GM23248 (cell line): ENCODE measurements at regions not wholly inside any gene's neighbourhood (a gene's known extent, or its start where the extent isn't known, plus 50 kb on each side); places are given as distances from the start of the nearest gene placed in this dataset.

Experiments used
- DNase-seq: peaks from one replicate; pipeline ENCODE4 v3.0.0-alpha.2; 2015
- H2AFZ ChIP-seq: fragments of 200-600 bp; sonication (generic); 2 replicates; pipeline ENCODE4 v1.6.1; 2016; ENCODE audit warnings: antibody characterized with exemption
- H3F3A ChIP-seq: fragments of 200-600 bp; sonication (generic); 2 replicates; pipeline ENCODE4 v1.6.1; 2016; ENCODE audit warnings: mild to moderate bottlenecking, antibody characterized with exemption, mixed run types; ENCODE audit not compliant: insufficient read depth
- H3K27ac ChIP-seq: fragments of 200-600 bp; sonication (generic); 2 replicates; pipeline ENCODE4 v1.5.1; 2016; ENCODE audit warnings: mild to moderate bottlenecking
- H3K27me3 ChIP-seq: fragments of 200-600 bp; sonication (generic); replicated peaks from 2 replicates; pipeline ENCODE4 v1.6.1; 2016; ENCODE audit warnings: mild to moderate bottlenecking; ENCODE audit not compliant: insufficient read depth
- H3K36me3 ChIP-seq: fragments of 200-600 bp; sonication (generic); 2 replicates; pipeline ENCODE4 v1.6.1; 2016; ENCODE audit warnings: low read depth, mild to moderate bottlenecking
- H3K4me1 ChIP-seq: fragments of 200-600 bp; sonication (generic); 2 replicates; pipeline ENCODE4 v1.6.1; 2016; ENCODE audit warnings: mild to moderate bottlenecking; ENCODE audit not compliant: insufficient read depth
- H3K4me2 ChIP-seq: fragments of 200-600 bp; sonication (generic); one replicate; pipeline ENCODE4 v1.6.1; 2016; ENCODE audit warnings: mild to moderate bottlenecking; ENCODE audit not compliant: unreplicated experiment
- H3K4me3 ChIP-seq: fragments of 200-600 bp; sonication (generic); 2 replicates; pipeline ENCODE4 v1.5.1; 2016; ENCODE audit warnings: mild to moderate bottlenecking
- H3K79me2 ChIP-seq: fragments of 200-600 bp; sonication (generic); 2 replicates; pipeline ENCODE4 v1.6.1; 2016; ENCODE audit warnings: mild to moderate bottlenecking; ENCODE audit not compliant: insufficient read depth
- H3K9ac ChIP-seq: fragments of 200-600 bp; sonication (generic); 2 replicates; pipeline ENCODE4 v1.6.1; 2016; ENCODE audit warnings: mild to moderate bottlenecking
- H3K9me2 ChIP-seq: fragments of 200-600 bp; sonication (generic); 2 replicates; pipeline ENCODE4 v1.6.1; 2016; ENCODE audit warnings: mixed run types, mild to moderate bottlenecking, moderate library complexity; ENCODE audit not compliant: insufficient read depth
- H3K9me3 ChIP-seq: fragments of 200-600 bp; sonication (generic); one replicate; pipeline ENCODE4 v1.6.1; 2017; ENCODE audit warnings: low read depth
- H4K20me1 ChIP-seq: fragments of 200-600 bp; sonication (generic); 2 replicates; pipeline ENCODE4 v1.6.0; 2016; ENCODE audit not compliant: insufficient read depth
- EZH2 ChIP-seq: fragments of 200-600 bp; sonication (generic); IDR thresholded peaks from 2 replicates; pipeline ENCODE4 v1.6.1; 2018; ENCODE audit warnings: antibody characterized with exemption, mild to moderate bottlenecking; ENCODE audit not compliant: insufficient read depth, poor library complexity, severe bottlenecking
- EZH2phosphoT487 ChIP-seq: fragments of 200-600 bp; sonication (generic); IDR thresholded peaks from 2 replicates; pipeline ENCODE4 v1.6.1; 2018; ENCODE audit warnings: antibody characterized with exemption, moderate library complexity, mild to moderate bottlenecking, low read depth; ENCODE audit not compliant: insufficient read depth
- WGBS, 2 experiments: methylation state at CpG; one replicate each; pipeline ENCODE4 v1.1.6; 2015 to 2017; ENCODE audit warnings: low lambda C conversion rate in 2 of 2, low coverage in 1 of 2; ENCODE audit errors: missing lambda C conversion rate in 2 of 2; 5-methylcytosine and 5-hydroxymethylcytosine counted together
- in situ Hi-C: fragments of 300-500 bp; cut with MboI; formaldehyde crosslinking; loops from 2 replicates; pipeline ENCODE4 v1.15.0; 2020

GRCh38 chr1:234898455-234899033 is 230.1 kb downstream of the TOMM20 start:
- in situ Hi-C loops: no loop called here
- 90 to 91% methylated on average over 9 of the region's 9 CpGs for WGBS, 2 experiments
- Histone ChIP-seq H3K4me2 (no peak overlapping the region), H3K27ac (no peak overlapping the region), H3F3A (no peaks in the 10 kb centered on the region; the same call in 1 of the 2 replicates), H3K79me2 (no peaks in the 10 kb centered on the region), H3K4me3 (no peak overlapping the region), H3K27me3 (no peaks in the 10 kb centered on the region), H3K9ac (no peak overlapping the region), H4K20me1 (no peaks in the 10 kb centered on the region), H3K4me1 (peaks cover 20% of the 10 kb centered on the region), H3K36me3 (no peaks in the 10 kb centered on the region), H2AFZ (no peak overlapping the region), H3K9me2 (no peaks in the 10 kb centered on the region), H3K9me3 (no peaks in the 10 kb centered on the region)
- TF ChIP-seq EZH2: no peak
- no peak for TF ChIP-seq EZH2phosphoT487
- DNase-seq: no peak

GRCh38 chr1:234897754-234898454 is 230.7 kb downstream of the TOMM20 start:
- Histone ChIP-seq H3K4me2 (no peak overlapping the region), H3K9me3 (no peaks in the 10 kb centered on the region), H3F3A (no peaks in the 10 kb centered on the region; the same call in 1 of the 2 replicates), H3K79me2 (no peaks in the 10 kb centered on the region), H2AFZ (no peak overlapping the region), H3K27ac (no peak overlapping the region), H3K4me3 (no peak overlapping the region), H3K9ac (no peak overlapping the region), H3K4me1 (peaks cover 23% of the 10 kb centered on the region), H4K20me1 (no peaks in the 10 kb centered on the region), H3K9me2 (no peaks in the 10 kb centered on the region), H3K27me3 (no peaks in the 10 kb centered on the region), H3K36me3 (no peaks in the 10 kb centered on the region)
- in situ Hi-C loops: no loop called here
- TF ChIP-seq EZH2phosphoT487 (no peak), EZH2 (no peak)
- 86 to 87% methylated on average over 10 of the region's 10 CpGs for WGBS, 2 experiments
- no peak for DNase-seq

GRCh38 chr1:234897390-234897749 is 231.3 kb downstream of the TOMM20 start:
- DNase-seq: no peak
- Histone ChIP-seq H3K9ac (no peak overlapping the region), H3K4me1 (peaks cover 23% of the 10 kb centered on the region), H2AFZ (no peak overlapping the region), H3K79me2 (no peaks in the 10 kb centered on the region), H3K27me3 (no peaks in the 10 kb centered on the region), H3K4me2 (no peak overlapping the region), H3K4me3 (no peak overlapping the region), H3K27ac (no peak overlapping the region), H3K36me3 (no peaks in the 10 kb centered on the region), H4K20me1 (no peaks in the 10 kb centered on the region), H3K9me2 (no peaks in the 10 kb centered on the region), H3F3A (no peaks in the 10 kb centered on the region; the same call in 1 of the 2 replicates), H3K9me3 (no peaks in the 10 kb centered on the region)
- WGBS, 2 experiments: 25 to 30% methylated on average over 4 of the region's 4 CpGs
- TF ChIP-seq EZH2: no peak
- TF ChIP-seq EZH2phosphoT487: no peak
- in situ Hi-C loops: no loop called here

- Histone ChIP-seq H3K9me3 (no peaks in the 10 kb centered on the region), H3K36me3 (no peaks in the 10 kb centered on the region), H4K20me1 (no peaks in the 10 kb centered on the region), H2AFZ (no peak overlapping the region), H3K4me3 (no peak overlapping the region), H3K27me3 (no peaks in the 10 kb centered on the region), H3K4me1 (peaks cover 23% of the 10 kb centered on the region), H3K9me2 (no peaks in the 10 kb centered on the region), H3F3A (no peaks in the 10 kb centered on the region; the same call in 1 of the 2 replicates), H3K4me2 (no peak overlapping the region), H3K79me2 (no peaks in the 10 kb centered on the region), H3K9ac (no peak overlapping the region), H3K27ac (no peak overlapping the region)
- 88% methylated on average over 15 of the region's 15 CpGs for WGBS, 2 experiments
- no peak for DNase-seq
- TF ChIP-seq EZH2phosphoT487 (no peak), EZH2 (no peak)
- in situ Hi-C loops: no loop called here
These were observed 231.9 kb downstream of the TOMM20 start for GRCh38 chr1:234896477-234897389.
